A673 (cell line): ENCODE measurements at regions not wholly inside any gene's neighbourhood (a gene's known extent, or its start where the extent isn't known, plus 50 kb on each side); places are given as distances from the start of the nearest gene placed in this dataset.

Experiments
- CTCF ChIP-seq: fragments of 300-800, 200-600 bp; sonication (generic); conservative IDR thresholded peaks from 2 replicates; pipeline ENCODE4 v1.5.1; 2017; ENCODE audit warnings: low read depth, mild to moderate bottlenecking, antibody characterized with exemption, low read length, moderate library complexity, mixed read lengths
- EZH2 ChIP-seq: fragments of 200-600 bp; sonication (generic); IDR thresholded peaks from 2 replicates; pipeline ENCODE4 v1.6.1; 2017; ENCODE audit warnings: borderline replicate concordance, low read depth, mild to moderate bottlenecking, mixed read lengths, antibody characterized with exemption, low read length; ENCODE audit not compliant: poor library complexity, severe bottlenecking

DNA sequence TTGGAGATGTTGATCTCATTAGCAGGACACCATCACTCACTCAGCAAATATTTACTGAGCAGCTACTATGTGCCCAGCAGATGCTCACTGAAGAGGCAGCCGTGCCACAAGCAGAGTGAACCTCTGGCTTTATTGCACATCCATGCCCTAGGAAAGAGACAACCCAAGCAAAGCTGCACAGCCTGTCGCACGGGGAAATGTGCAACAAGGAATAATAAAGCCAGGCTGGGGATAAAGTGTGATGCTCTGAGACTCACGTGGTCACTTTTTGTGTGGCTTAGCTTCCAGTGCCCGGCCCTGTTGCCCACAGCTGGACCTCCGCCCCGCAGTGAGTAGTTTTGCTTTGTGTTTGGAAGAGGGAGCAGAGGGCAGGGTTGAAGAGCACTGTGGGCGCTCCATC is 130.4 kb upstream of the CDH4 start:
- TF ChIP-seq EZH2 (no peak), CTCF (no peak)
